HL-60/S4 (cell line): ENCODE measurements at regions not wholly inside any gene's neighbourhood (a gene's known extent, or its start where the extent isn't known, plus 50 kb on each side); places are given as distances from the start of the nearest gene placed in this dataset.

Source experiments
- in situ Hi-C: fragments of 300-500 bp; cut with MboI; formaldehyde crosslinking; loops from 2 replicates; pipeline ENCODE4 v1.14.3; 2022; ENCODE audit warnings: low sequenced_read_pairs

DNA sequence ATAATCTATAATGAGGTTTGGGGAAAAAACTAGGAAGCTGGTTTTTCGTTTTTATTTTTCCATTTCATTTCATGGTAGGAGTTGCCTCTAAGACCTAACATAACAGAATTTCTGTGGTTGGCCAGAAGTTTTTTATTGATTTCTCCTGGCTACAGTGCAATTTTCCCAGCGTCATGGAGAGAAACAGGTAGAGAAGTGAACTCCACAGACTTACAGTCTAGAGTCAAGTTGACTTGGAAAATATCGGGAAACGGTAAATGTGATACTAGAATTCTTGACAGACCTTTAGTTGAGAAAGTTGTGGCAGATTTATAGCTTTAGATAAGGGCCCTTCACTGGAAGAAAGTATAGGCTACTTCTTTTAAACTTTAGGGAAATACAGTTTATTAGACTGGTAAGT is 238.3 kb downstream of the DOK5 start:
- in situ Hi-C loops = no loop called here

DNA sequence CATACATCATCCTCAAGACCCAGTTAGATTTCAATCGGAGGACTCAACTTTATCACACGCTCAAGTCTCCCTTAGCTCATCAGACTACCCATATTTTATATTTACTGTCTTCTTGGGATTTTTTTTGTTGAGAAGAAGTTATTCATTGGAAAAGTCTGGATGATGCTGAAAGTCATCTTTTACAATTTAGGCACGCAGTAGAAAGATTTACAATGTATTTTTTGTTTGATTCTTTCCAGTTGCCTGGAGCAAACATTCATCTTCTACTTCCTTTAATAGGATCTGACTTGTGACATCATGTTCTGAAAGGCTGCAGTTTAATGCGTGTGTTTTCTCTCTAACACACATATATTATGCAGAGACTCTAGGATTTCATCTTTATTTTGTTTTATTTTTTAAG is 235.7 kb downstream of the DOK5 start:
- in situ Hi-C loops = no loop called here

DNA sequence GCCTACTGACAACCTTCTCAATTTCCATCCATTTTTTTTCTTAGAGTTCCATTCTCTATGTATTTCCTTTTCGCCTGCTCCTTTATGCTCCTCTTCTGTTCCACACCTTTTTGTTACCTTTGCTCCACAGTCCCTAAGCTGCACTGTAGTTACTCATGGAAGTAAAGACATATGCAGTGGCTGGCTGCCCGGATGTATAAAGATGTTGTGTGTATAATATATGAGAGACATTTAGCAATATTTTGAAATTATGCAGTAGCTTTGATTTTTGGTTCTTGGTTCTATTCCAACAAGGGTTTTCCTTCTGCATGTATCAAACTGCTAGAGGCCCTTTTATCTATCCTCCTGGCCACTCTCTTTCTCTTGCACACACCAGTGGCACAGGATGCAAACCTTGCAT is 234.9 kb downstream of the DOK5 start:
- in situ Hi-C loops = no loop called here

DNA sequence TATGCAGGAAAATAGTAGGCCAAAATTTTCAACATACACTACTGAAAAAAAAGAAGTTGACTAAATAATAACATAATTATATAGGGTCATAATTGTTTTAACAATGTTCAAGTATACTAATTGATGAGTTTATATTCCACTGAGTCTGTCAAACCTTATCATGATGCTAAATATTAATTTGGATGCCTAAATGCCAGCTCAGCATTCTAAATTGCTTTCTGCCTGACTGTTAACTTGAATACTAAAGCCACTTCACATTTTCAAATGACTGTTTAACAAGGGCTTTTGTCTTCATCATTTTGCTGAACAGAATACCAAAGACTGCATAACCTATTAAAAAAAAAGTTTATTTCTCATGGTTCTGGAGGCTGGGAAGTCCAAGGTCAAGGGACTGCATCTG is 232.8 kb downstream of the DOK5 start:
- in situ Hi-C loops = no loop called here

DNA sequence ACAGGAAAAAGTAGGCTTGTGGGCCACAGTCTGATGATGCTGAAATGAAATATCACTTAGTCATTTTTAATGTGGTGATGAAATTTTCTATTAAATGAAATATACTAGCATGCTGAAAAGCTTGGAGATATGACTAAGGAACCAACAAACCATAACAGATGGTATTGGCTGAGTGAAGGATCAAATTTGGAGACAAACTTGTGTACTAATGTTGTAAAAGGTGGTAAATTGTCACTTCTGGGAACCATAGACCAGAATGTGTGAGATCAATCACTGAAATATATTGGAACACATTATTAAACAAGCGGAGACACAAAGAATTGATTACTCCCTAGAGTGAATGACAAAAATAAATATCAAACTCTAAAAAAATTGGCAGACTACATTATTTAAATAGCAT is 232.4 kb downstream of the DOK5 start:
- in situ Hi-C loops = no loop called here

DNA sequence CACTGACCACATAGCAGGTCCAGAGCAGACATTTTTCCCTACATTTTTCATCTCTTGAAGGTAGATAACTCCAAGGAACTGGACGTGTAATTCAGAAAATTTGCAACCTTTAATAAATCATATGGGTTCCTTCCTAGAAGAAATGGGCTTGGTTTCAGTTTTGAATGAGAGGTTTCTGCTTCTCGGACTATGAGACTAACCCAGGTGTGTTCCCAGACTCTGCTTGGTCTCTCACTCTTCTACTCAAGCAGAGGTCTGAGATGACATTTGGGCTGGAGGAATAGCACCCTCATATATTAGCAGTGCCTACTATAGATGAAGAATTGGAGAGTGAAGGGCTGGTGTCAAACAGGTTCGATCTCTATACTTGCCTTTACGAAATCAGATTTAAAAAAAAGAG is 231.2 kb downstream of the DOK5 start:
- in situ Hi-C loops = no loop called here

DNA sequence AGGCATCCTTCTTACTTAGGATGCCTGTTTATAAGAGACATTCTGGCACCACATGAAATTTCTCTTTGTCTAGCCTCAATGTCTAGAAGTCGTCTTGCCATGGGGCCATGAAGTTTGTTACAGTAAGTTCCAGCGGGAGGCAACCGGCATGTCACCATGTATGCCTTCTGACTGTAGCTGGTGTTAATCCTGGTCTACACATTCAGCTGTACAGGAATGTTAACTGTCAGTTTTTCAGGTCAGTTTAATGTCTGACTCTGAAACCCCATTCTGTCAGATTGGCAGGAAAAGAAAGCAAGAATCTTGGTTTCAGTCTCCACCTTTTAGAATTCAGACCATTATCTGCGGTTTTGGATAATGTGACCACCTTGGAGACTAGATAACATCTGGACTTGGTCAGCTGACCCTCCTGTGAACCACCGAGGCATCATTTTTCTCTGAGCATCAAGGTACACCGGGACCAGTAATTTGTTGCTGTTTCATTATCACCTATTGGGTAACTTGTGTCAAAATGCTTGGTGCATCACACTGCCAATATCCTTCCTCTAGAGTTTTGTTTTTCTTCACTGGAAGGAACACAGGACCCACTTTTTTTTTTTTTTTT is 228.7 kb downstream of the DOK5 start:
- in situ Hi-C loops = no loop called here
